ENCODE measurements at regions not wholly inside any gene's neighbourhood (a gene's known extent, or its start where the extent isn't known, plus 50 kb on each side); places are given as distances from the start of the nearest gene placed in this dataset.

GRCh38 chr2:160660741-160661140 lies 167.1 kb upstream of the RBMS1 start:
- TF ChIP-seq SUZ12 (IDR thresholded peaks at IDR 0.05; ENCODE audit: extremely low read depth, insufficient read depth, insufficient read length) (no peak), YY1 (IDR thresholded peaks at IDR 0.05; ENCODE audit: insufficient read depth, insufficient read length) (no peak)
